Islet precursor cell (in vitro differentiated cells): ENCODE measurements at regions not wholly inside any gene's neighbourhood (a gene's known extent, or its start where the extent isn't known, plus 50 kb on each side); places are given as distances from the start of the nearest gene placed in this dataset.
A peak's percentile ranks its signal among the peaks of the same experiment; 100 is the strongest.

Source experiments
- DNase-seq: peaks from one replicate; pipeline ENCODE4 v3.0.0-alpha.2; 2018

DNA sequence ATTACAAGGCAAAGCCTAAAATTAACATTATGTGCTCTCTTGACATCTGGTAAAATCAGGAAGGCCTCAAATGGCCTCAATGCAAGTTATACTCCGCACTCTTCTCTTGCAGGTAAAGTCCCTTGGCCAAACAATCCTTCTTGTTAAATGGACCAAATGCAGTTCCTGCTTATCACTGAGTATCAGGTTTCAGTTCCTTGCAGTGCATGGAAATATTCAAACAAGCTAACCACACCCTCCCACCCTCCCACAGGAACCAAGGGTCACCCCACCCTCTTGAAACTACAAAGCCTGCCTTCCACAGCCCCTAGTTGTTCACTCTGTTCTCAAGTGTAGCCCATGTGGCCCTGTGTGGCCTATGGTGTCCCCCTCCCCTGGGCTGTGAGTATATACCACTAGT lies 171.9 kb upstream of the CADPS start:
- DNase-seq = no peak

DNA sequence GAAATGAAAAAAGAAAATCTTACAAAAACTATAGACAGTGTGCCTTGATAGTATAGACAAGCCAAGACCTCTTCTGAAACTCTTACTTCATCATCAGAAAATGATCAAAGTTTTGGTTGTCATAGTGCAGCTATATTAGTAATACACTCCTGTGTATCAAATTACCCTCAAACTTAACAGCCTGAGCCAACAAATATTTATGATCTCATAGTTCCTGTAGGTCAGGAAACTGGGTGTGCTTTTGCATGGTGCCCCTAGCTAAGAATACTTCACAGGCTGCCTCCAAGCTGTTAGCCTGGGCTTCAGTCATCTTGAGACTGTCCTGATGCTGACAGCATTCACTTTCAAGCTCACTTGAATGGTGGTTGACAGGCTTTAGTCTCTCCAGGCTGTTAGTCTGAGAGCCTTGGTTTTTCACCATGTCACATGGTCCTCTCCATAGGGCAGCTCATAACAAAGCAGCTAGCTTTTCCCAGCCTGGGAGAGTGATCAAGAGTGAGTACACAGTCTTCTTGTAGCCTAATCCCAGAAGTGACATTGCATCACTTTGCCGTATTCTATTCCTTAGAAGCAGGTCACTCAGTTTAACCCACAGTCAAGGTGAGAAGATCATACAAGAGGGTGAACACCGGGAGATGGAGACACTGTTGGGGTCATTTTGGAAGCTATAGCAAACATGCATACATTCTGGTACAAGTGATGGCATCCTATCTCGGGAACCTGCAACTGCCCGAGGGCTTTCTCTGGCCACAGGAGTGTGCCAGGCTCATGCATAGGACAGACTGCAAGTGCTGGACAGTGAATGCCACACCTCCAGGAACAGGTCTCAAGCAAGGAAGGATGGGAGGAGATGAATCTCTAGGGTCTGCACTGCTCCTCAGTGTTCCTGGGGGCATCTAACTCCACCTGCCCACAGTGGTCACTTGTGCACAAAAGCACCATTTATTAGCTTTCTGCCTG lies 173.4 kb upstream of the CADPS start:
- DNase-seq = no peak

DNA sequence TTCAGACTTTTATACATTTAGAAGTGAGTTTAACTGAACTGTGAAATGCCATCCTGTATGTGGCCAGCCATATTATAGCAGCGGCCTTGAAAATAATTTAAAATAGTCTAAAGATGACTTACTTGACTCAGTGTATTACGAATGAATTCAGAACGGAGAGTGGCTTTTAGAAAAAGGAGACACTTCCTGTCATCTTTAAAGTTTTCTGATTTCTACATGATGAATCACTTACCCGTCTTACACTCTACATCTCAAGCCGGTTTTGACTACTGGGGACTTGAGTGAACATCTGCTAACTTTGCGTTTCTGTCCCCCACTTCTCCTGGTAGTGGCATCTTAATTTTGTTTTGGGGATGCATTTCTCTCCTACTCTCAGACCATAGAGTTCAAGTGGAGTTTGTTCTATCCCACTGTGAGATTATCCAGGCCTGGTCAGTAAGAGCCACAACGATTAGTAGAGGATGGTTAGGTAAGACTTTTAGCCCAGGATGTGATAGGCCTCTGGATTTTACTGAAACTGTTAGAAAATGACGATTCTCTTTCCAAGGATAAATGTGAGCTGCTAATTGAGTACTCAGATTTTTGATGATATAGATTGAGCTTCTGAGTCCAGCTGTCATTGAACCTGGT lies 175.4 kb upstream of the CADPS start:
- no peak for DNase-seq

DNA sequence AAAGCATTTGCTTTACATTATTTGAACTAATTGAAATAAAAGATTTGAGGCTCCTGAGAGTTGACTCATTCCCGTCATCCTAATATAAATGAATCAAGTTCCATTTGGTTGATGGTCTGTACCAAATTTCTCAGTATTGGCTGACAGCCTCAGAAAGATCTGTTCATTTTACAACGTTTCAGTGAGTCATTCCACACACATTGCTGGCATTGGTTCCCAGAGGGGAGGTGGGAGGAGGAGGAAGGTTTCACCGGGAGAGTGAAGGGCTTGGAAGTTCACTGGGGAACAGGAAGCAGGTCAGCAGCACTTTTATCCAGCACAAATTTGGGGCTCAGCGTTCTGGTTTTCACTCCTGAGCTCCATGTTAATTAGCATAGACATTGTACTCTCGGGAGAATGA lies 176.7 kb upstream of the CADPS start:
- DNase-seq = peak; percentile 82

DNA sequence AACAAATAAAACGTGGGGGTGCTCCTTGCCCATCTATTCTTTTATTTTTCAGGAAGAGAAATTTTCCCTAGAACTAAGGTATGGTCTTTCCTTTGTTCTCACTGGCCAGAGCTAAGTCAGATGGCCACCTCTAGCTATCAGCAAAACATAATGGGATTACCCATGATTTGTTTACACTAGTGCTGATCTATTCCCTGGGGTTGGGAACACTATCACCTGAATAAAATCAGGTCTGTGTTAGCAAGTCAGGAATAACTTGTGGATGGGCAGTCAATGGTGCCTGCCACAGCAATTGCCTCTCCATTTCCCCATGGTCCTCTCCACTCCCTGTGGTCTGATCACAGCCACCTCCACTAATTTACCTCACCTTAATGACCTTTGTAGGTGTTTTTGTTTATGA lies 181.7 kb upstream of the CADPS start:
- DNase-seq = no peak

DNA sequence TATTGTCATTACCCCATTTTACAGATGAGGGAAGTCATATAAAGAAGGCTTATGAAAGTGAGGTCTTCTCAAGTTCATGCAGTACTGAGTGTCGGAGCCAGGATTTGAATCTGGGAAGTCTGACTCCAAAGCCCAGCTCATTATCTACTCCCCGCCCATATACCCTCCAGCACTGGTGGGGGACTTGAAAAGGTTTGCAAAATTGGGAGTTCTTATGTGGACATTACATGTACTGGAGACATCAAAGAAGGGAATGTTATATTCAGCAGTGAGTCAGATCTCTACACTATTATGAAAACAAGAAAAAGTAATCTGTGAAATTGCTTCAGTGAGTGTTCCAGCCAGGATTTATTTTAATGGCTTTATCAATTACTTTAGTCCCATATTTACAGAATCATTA lies 185.2 kb upstream of the CADPS start:
- no peak for DNase-seq

DNA sequence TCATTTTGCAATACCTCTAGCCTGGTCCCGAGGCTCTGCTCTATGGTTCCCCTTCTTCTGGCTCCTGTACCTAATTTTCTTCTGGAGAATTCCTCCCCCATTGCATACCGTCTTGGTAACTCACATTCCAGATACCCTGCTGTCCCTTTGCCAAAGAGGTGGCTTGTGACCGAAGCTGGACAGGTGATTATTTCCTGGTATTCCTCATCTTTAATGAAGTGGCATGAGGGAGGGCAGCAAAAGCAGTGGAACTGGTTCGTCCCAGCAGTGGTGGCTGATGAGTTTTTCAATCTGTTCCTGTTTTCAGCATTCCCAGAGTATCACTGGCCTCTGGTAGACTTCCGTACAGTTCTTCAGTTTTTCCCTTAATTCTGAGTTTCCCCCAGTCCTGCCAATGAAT lies 186.2 kb upstream of the CADPS start:
- DNase-seq = no peak

DNA sequence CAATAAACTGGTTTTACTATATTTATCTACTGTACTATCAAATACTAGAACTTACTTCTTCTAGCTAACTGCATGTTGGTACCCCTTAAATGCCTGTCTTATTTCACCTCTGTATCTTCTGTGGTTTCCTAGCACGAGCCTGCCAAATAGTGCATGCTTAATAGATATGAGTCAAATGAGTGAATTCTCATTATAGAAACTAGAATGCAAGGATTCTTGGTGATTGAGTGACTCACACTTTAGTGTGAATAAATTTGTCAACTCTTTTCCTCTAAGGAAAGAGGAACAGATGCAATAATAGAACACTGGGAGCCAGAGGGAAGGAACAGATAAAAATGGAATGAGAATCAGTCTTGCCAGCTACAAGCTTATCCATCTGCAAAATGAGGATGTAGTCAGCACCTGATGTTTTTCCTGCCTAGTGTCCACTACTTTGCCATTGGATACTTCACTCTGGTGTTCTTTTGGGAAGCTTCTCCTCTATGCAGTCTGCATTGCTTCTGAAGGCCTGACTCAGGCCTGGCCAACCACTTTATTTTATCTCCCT lies 189.1 kb upstream of the CADPS start:
- no peak for DNase-seq

DNA sequence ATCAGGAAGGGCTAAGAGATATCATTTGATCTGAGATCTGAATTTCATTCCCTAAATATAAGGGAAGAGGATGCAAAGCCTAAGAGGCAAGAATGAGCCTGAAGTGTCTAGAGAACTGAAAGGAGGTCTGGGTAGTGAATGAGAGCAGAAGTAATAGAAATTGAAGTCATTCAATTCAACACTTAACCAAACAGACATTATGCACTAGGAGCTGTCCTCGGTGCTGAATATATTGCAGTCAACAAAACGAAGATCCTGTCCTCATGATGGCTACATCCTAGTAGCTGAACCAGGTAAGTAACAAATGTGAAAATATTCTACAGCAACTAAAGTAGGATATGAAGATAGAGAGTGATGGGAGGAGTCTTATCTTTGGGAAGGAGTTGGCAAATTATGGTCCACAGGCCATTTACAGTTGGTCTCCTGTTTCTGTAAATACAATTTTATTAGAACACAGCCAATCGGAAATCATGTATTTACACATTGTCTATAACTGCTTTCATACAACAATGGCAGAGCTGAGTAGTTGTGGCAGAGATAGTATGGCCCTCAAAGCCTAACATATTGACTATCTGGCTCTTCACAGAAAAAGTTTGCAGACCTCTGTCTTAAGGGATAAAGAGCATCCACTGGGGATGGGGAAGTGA lies 192.9 kb upstream of the CADPS start:
- peak; percentile 61 for DNase-seq

DNA sequence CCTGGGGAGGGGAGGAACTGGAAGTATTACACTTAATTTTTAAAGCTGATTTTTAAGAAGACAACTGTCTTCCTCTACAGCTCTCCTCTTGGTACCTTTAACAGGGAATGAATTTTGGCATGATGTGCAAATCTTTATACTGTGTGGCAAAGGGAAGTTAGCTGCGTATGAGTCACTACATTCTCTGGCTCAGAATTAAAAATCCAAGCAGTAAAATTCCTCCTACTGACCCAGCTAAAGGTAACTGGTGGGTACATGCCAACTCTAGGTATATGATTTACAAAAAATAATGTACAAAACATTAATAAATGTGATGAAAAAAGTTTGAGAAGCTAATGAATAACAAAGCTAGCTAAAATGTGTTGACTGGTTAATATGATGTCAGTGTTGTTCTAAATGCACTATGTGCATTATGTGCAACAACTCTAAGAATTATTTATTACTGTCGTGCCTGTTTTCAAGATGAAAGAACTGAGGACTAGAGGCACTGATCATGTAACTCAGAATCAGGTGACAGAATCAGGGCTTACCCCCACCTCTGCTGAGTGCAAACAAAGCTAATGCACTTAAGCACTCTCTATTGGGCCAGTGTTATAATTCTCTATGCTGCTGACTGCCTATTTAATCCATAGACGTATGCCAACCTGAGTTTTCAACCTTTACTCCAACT lies 194.7 kb upstream of the CADPS start:
- DNase-seq = no peak

DNA sequence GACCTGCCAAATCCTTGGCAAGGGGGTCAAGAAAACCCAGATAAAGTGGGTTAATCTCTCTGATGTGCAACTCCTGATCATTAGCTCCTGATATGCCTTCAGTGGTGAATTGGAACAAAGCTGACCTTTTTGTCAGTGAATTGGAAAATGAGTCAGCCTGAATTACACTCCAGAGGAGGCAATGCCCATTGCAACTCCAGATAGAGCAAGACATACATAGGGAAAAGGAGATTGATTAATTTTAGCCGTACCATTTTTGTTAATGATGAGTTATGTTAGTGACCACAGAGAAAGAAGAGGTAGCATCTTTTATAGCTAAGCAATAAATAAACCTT lies 195.2 kb upstream of the CADPS start:
- no peak for DNase-seq

DNA sequence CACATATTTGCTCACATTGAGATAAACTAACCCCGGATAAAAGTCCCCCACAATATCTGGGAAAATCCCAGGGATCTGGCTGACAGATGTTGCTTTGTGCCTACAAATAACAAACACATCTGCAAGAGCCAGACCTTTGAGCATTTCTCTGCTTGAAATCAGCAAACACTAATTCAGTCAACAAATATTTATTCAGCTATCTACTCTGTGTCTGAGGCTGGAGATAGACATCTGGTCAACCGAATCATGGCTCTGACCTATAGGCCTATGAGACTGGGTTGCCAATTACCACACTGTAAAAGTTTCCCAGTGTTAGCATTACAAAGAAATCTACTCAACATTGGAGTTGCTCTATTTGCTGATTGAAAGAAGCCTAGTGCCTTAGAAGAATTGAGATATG lies 201.1 kb upstream of the CADPS start:
- DNase-seq = no peak

DNA sequence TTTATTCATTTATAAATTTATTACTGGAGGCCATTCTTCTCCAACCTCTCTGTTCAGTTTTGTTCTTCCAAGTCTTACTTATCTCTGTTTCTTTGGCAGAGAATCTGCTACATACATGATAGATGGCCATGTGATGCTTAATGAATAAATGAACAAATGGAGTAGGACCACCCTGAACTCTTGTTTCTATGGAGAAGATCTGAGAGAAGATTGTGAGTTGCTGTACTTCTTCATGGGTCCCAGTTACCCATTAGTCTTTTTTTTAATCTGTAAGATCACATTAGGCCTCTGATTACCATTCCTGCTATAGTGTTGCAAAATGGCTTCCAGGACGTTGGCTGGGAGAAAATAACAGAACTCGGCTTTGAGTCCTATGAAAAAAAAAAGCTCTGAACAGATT lies 191.9 kb upstream of the SYNPR start:
- DNase-seq = no peak

DNA sequence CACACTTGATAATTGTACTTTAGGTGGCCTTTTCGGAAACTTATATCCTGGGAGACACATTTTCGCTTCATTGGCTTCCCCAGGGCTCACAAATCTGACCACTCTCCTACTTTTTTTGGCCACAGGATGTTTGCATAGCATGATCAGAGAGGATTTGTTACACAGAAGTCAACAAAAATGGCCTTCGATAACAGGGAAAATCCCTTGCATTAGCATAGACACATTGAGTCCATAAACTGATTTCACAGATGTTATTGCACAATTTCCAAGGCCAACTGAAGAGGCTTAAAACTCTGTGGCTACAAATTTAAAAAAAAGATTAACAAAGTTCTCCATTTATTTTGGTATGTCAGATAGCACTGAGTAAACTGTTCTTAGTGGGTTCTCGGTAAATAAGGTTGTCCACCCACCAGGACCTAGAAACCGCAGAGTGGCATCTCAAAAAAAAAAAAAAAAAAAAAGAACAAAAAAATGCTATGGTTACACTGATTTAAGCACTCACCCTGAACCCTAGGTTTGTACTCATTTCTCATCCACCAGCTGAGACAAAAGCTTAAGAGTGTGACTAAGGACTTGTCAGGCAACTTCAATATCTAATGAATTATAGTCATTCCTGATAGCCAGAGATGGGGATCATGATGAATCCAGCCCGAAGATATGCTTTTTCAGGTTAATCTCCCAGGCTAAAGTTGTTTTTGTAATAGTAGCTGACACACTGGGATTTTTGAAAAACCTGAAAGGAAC lies 188.9 kb upstream of the SYNPR start:
- no peak for DNase-seq

DNA sequence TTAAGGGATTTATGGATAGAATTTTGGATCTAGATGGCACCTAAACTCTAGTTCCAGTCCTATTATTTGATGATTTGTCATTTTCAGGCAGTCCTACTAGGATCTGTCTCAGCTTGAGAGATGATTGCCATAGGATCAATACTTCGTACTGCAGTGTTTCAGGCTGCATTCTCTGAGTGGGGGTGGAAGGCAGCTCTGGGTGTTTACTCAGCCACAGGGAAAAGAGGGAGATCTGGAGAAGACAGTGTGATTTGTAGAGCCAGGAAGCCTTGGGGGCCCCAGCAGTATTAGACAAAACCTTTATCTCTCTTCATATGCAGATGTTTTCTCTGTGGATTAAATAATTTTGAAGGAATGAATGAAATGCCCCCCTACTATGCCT lies 188.4 kb upstream of the SYNPR start:
- no peak for DNase-seq

DNA sequence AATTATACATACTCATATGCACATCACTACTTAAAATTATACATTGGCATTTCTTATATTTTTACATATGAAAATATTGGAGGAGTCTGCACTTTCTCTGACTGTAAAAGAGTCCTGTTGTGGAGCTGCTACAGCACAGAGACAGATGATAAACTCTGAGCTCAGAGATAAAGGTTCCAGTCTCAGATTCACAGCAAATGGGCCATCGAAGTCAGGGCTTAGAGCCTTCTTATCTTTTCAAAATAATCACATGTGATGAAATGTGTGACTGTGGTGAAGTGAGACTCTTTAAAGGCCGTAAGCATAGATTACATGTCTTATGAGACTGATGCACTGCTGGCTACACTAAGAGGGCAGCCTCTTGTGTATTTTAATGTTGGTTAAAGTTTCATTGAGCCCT lies 187.5 kb upstream of the SYNPR start:
- no peak for DNase-seq

DNA sequence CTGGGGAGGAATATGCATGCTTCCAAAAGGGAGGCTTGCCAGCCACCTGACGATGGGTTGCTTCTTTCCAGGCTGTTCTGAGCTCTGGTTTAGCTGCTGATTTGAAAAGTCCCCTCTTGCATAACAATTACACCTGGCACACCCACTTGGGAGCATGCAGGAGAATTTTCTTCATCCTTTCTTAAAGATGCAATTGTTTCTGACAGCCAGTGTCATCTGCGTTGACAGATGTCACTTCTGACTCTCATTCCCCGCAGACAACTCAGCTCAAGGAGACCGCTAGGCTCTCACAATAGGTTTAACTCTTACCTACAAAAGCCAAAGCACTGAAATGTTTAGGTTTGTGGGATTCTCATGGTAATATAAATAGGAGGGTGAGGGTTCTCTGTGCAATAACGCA lies 185.6 kb upstream of the SYNPR start:
- DNase-seq = no peak

DNA sequence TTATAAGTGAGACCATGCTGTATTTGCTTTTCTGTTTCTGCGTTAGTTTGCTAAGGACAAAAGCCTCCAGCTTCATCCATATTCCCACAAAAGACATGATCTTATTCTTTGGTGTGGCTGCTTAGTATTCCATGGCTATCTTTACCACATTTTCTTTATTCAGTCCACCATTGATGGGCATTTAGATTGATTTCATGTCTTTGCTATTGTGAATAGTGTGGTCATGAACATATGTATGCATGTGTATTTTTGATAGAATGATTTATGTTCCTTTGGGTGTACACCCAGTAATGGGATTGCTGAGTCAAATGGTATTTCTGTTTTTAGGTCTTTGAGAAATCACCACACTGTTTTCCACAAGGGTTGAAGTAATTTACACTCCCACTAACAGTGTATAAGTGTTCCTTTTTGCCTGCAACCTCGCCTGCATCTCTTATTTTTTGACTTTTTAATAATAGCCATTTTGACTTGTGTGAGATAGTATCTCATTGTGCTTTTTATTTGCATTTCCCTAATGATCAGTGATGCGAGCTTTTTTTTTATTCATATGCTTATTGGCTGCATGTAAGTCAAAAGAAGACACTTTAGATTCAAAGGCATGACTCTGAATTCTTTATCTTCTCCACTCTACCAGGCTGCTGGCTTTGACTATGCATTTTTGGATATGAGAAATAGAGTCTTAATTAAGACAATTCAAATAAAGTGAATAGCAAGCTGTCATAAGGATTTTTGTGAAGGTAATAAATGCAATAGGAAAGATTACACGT lies 183.3 kb upstream of the SYNPR start:
- no peak for DNase-seq

DNA sequence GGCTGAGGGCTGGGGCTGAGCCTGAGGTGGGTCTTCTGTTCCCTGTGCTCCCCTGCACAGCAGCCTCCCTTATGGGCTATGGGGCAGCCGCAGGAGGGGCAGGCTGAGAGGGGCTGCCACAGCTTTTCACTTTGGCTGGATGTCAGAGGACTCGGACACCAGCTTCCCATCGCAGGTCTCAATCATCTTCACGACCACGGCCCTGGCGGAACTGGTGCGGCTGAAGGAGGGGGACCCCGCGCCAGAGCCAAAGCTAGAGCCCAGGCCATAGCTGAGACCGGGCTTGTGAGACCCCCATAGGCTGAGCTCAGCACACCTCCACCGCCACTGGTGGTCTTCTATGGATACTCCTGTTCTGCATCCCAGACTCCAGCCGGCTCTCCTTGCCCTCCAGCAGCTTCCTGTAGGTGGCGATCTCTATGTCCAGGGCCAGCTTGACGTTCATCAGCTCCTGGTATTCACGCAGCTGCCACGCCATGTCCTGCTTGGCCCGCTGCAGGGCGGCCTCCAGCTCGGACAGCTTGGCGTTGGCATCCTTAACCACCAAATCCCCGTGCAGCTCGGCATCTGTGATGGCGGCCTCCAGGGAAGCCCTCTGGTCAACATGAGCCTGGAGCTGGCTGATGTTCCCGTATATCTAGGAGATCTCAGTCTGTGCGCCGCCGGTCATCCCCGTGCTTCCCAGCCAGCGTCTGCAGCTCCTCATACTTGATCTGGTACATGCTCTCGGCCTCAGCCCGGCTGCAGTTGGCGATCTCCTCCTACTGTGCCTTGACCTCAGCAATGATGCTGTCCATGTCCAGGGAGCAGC lies 181.7 kb upstream of the SYNPR start:
- DNase-seq = no peak

DNA sequence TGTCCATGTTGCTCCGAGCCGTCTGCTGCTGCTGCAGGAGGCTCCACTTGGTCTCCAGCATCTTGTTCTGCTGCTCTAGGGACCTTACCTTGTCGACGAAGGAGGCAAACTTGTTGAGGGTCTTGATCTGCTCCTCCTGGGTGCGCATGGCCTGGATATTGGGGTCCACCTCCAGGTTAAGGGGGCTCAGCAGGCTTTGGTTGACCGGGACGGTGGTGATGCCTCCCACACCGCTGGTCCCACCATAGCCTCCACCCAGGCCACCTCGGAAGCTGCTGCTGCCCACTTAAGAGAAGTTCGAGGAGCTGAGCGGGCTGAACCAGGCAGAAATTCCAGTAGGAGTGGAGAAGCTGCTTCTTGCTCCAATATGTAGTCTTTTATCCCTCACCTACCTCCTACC lies 180.7 kb upstream of the SYNPR start:
- DNase-seq = no peak

DNA sequence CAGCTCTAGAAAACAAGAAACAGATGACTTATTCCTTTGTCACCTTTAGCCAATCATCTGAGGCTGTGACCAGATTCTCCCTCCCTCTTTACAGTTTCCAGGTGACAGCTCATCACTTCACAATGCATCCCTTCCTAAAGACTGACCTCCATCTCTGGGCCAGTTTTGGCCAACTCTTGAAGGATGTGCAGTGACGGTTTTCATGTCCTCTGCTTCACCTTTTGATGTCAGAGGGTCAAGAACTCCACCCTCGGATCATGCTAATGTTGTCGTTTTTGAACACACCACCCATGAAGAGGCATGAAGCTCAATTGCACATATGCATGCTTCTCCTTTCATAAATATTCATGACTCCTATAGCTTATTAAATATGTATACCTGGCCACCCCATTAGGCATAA lies 161.2 kb upstream of the SYNPR start:
- no peak for DNase-seq
